CD8-positive, alpha-beta memory T cell (primary cell): ENCODE measurements at regions not wholly inside any gene's neighbourhood (a gene's known extent, or its start where the extent isn't known, plus 50 kb on each side); places are given as distances from the start of the nearest gene placed in this dataset.
"Not testable (repeated sequence)": the region's sequence is repeated elsewhere in the genome, so short reads cannot be mapped to it uniquely, and the experiment has no call there.

ENCODE experiments used
- CTCF ChIA-PET: fragments of 350-600 bp; sonication (Branson Sonifier 250); formaldehyde crosslinking; loops from one replicate; lab custom pipeline; 2021; ENCODE audit warnings: antibody characterized with exemption; lab: Charles Lee
- POLR2A ChIA-PET: fragments of 350-600 bp; sonication (Branson Sonifier 250); formaldehyde crosslinking; loops from one replicate; lab custom pipeline; 2021; ENCODE audit warnings: antibody characterized with exemption; lab: Charles Lee
- DNase-seq, 5 donors: peaks; one replicate each; pipeline versions ENCODE4 v3.0.0 to v3.0.0-alpha.2; 2020 to 2022; ENCODE audit warnings: mixed read lengths in 1 of 5
- H3K27ac ChIP-seq: one replicate; pipeline ENCODE4 v1.7.0; 2013; ENCODE audit warnings: low read depth, mild to moderate bottlenecking, low read length, moderate library complexity
- H3K27me3 ChIP-seq: 2 replicates; pipeline ENCODE4 v1.7.0; 2013; ENCODE audit warnings: low read length, mild to moderate bottlenecking; ENCODE audit not compliant: insufficient read depth, poor library complexity, severe bottlenecking
- H3K36me3 ChIP-seq: 2 replicates; pipeline ENCODE4 v1.7.0; 2013; ENCODE audit warnings: mild to moderate bottlenecking, low read length, moderate library complexity; ENCODE audit not compliant: insufficient read depth
- H3K4me1 ChIP-seq: 2 replicates; pipeline ENCODE4 v1.7.0; 2013; ENCODE audit warnings: mild to moderate bottlenecking, low read length, moderate library complexity; ENCODE audit not compliant: insufficient read depth
- H3K4me3 ChIP-seq: 2 replicates; pipeline ENCODE4 v1.7.0; 2013; ENCODE audit warnings: mild to moderate bottlenecking, low read length
- H3K9me3 ChIP-seq: 2 replicates; pipeline ENCODE4 v1.7.0; 2013; ENCODE audit warnings: mild to moderate bottlenecking, low read length
- H3K27ac Mint-ChIP-seq, 8 donors: one replicate each; pipeline ENCODE4 v1.8.0; 2020 to 2021; ENCODE audit warnings: mixed read lengths in 8 of 8, mild to moderate bottlenecking in 6 of 8, inconsistent platforms in 3 of 8, moderate library complexity in 3 of 8
- H3K27me3 Mint-ChIP-seq, 2 donors: one replicate each; pipeline ENCODE4 v1.8.0; 2020 to 2021; ENCODE audit warnings: mixed read lengths in 2 of 2, mild to moderate bottlenecking in 1 of 2, moderate library complexity in 1 of 2
- H3K36me3 Mint-ChIP-seq, 3 donors: one replicate each; pipeline ENCODE4 v1.8.0; 2020 to 2021; ENCODE audit warnings: mixed read lengths in 3 of 3, inconsistent platforms in 1 of 3, mild to moderate bottlenecking in 1 of 3
- H3K4me1 Mint-ChIP-seq, 3 donors: one replicate each; pipeline ENCODE4 v1.8.0; 2020 to 2021; ENCODE audit warnings: mixed read lengths in 3 of 3, inconsistent platforms in 1 of 3, mild to moderate bottlenecking in 1 of 3
- H3K4me3 Mint-ChIP-seq, 7 donors: one replicate each; pipeline ENCODE4 v1.8.0; 2020 to 2021; ENCODE audit warnings: mixed read lengths in 7 of 7, mild to moderate bottlenecking in 6 of 7, moderate library complexity in 4 of 7, inconsistent platforms in 2 of 7
- H3K9me3 Mint-ChIP-seq, 5 donors: one replicate each; pipeline ENCODE4 v1.8.0; 2020 to 2022; ENCODE audit warnings: mixed read lengths in 5 of 5, mild to moderate bottlenecking in 3 of 5, moderate library complexity in 2 of 5, inconsistent platforms in 1 of 5

- no peaks in the 10 kb centered on the region for H3K27me3 ChIP-seq
- no peaks in the 10 kb centered on the region for H3K9me3 ChIP-seq
- no peak overlapping the region for H3K27ac Mint-ChIP-seq
- ChIA-PET CTCF (no interaction called here), POLR2A (no interaction called here)
- H3K4me3 Mint-ChIP-seq: no peak overlapping the region
- no peak overlapping the region for H3K27ac ChIP-seq
- no peaks in the 10 kb centered on the region for H3K4me1 Mint-ChIP-seq
- no peaks in the 10 kb centered on the region for H3K9me3 Mint-ChIP-seq
- H3K4me3 ChIP-seq: no peak overlapping the region
- no peak for DNase-seq
- H3K4me1 ChIP-seq: no peaks in the 10 kb centered on the region
- H3K36me3 ChIP-seq: no peaks in the 10 kb centered on the region
- H3K36me3 Mint-ChIP-seq: no peaks in the 10 kb centered on the region
- peaks cover 3 to 17% of the 10 kb centered on the region in 2 donors for H3K27me3 Mint-ChIP-seq
Observed at GRCh38 chr1:30229960-30230359, 493.4 kb downstream of the MATN1 start.

- Histone ChIP-seq H3K4me3 (no peak overlapping the region), H3K9me3 (no peaks in the 10 kb centered on the region), H3K36me3 (no peaks in the 10 kb centered on the region), H3K27me3 (no peaks in the 10 kb centered on the region), H3K4me1 (no peaks in the 10 kb centered on the region), H3K27ac (no peak overlapping the region)
- Mint-ChIP-seq H3K36me3 (no peaks in the 10 kb centered on the region), H3K27me3 (peaks cover 7 to 17% of the 10 kb centered on the region in 2 donors), H3K4me3 (no peak overlapping the region), H3K9me3 (no peaks in the 10 kb centered on the region), H3K27ac (no peak overlapping the region), H3K4me1 (no peaks in the 10 kb centered on the region)
- POLR2A ChIA-PET: no interaction called here
- CTCF ChIA-PET: interaction anchor here (1.0 kb wide), 1 partner anchor 11 kb away, joined by 3 read pairs; no protein-coding TSS in a partner anchor
- no peak for DNase-seq
Observed at GRCh38 chr1:30229557-30229956, 493.8 kb downstream of the MATN1 start.

- Mint-ChIP-seq H3K36me3 (no peaks in the 10 kb centered on the region), H3K9me3 (no peaks in the 10 kb centered on the region), H3K27me3 (peaks cover 8 to 26% of the 10 kb centered on the region in 2 donors), H3K4me3 (no peak overlapping the region), H3K4me1 (no peaks in the 10 kb centered on the region), H3K27ac (no peak overlapping the region)
- H3K4me1 ChIP-seq: no peaks in the 10 kb centered on the region
- H3K4me3 ChIP-seq: no peak overlapping the region
- POLR2A ChIA-PET: no interaction called here
- H3K27me3 ChIP-seq: no peaks in the 10 kb centered on the region
- H3K27ac ChIP-seq: no peak overlapping the region
- no peaks in the 10 kb centered on the region for H3K36me3 ChIP-seq
- DNase-seq: no peak
- H3K9me3 ChIP-seq: no peaks in the 10 kb centered on the region
- CTCF ChIA-PET: no interaction called here
Observed at GRCh38 chr1:30226648-30227047, 496.7 kb downstream of the MATN1 start.

GRCh38 chr1:30225357-30225756 is 498.0 kb downstream of the MATN1 start:
- Histone ChIP-seq H3K27ac (no peak overlapping the region), H3K4me1 (no peaks in the 10 kb centered on the region), H3K9me3 (no peaks in the 10 kb centered on the region), H3K36me3 (no peaks in the 10 kb centered on the region), H3K4me3 (no peak overlapping the region), H3K27me3 (no peaks in the 10 kb centered on the region)
- H3K27ac Mint-ChIP-seq: no peak overlapping the region
- no peaks in the 10 kb centered on the region for H3K9me3 Mint-ChIP-seq
- POLR2A ChIA-PET: no interaction called here
- H3K36me3 Mint-ChIP-seq: no peaks in the 10 kb centered on the region
- CTCF ChIA-PET: no interaction called here
- H3K27me3 Mint-ChIP-seq: peaks cover 8 to 26% of the 10 kb centered on the region in 2 donors
- no peak for DNase-seq
- no peak overlapping the region for H3K4me3 Mint-ChIP-seq
- H3K4me1 Mint-ChIP-seq: no peaks in the 10 kb centered on the region

- no peaks in the 10 kb centered on the region for H3K4me1 ChIP-seq
- H3K4me3 Mint-ChIP-seq: no peak overlapping the region
- no peaks in the 10 kb centered on the region for H3K4me1 Mint-ChIP-seq
- ChIA-PET POLR2A (no interaction called here), CTCF (no interaction called here)
- H3K27ac Mint-ChIP-seq: no peak overlapping the region
- no peak overlapping the region for H3K4me3 ChIP-seq
- H3K36me3 ChIP-seq: no peaks in the 10 kb centered on the region
- no peaks in the 10 kb centered on the region for H3K27me3 ChIP-seq
- no peaks in the 10 kb centered on the region for H3K9me3 Mint-ChIP-seq
- no peaks in the 10 kb centered on the region for H3K36me3 Mint-ChIP-seq
- H3K27me3 Mint-ChIP-seq: peaks cover 6 to 17% of the 10 kb centered on the region in 2 donors
- H3K9me3 ChIP-seq: no peaks in the 10 kb centered on the region
- no peak overlapping the region for H3K27ac ChIP-seq
- DNase-seq: no peak
Observed at GRCh38 chr1:30219675-30220074, 503.7 kb downstream of the MATN1 start.

GRCh38 chr1:30218438-30218837 is 504.9 kb downstream of the MATN1 start:
- H3K27me3 Mint-ChIP-seq: peaks cover 5 to 19% of the 10 kb centered on the region in 2 donors
- ChIA-PET POLR2A (no interaction called here), CTCF (no interaction called here)
- Histone ChIP-seq H3K36me3 (no peaks in the 10 kb centered on the region), H3K9me3 (no peaks in the 10 kb centered on the region), H3K4me3 (no peak overlapping the region), H3K27me3 (peaks cover 4% of the 10 kb centered on the region), H3K27ac (no peak overlapping the region), H3K4me1 (no peaks in the 10 kb centered on the region)
- H3K4me3 Mint-ChIP-seq: no peak overlapping the region
- DNase-seq: no peak
- no peaks in the 10 kb centered on the region for H3K9me3 Mint-ChIP-seq
- H3K4me1 Mint-ChIP-seq: no peaks in the 10 kb centered on the region
- H3K27ac Mint-ChIP-seq: no peak overlapping the region
- no peaks in the 10 kb centered on the region for H3K36me3 Mint-ChIP-seq

- CTCF ChIA-PET: no interaction called here
- H3K36me3 Mint-ChIP-seq: no peaks in the 10 kb centered on the region
Observed at GRCh38 chr1:30216602-30217001, 506.8 kb downstream of the MATN1 start.

GRCh38 chr1:30213936-30214335 is 509.4 kb downstream of the MATN1 start:
- CTCF ChIA-PET: no interaction called here

More at GRCh38 chr1:30216602-30217001, 506.8 kb downstream of the MATN1 start:
- Histone ChIP-seq H3K27me3 (peaks cover 4% of the 10 kb centered on the region), H3K36me3 (no peaks in the 10 kb centered on the region), H3K4me3 (no peak overlapping the region), H3K27ac (no peak overlapping the region), H3K4me1 (no peaks in the 10 kb centered on the region), H3K9me3 (no peaks in the 10 kb centered on the region)
- POLR2A ChIA-PET: no interaction called here
- peaks cover 9 to 28% of the 10 kb centered on the region in 2 donors for H3K27me3 Mint-ChIP-seq
- no peaks in the 10 kb centered on the region for H3K4me1 Mint-ChIP-seq
- DNase-seq: no peak
- no peaks in the 10 kb centered on the region for H3K9me3 Mint-ChIP-seq
- H3K27ac Mint-ChIP-seq: no peak overlapping the region
- H3K4me3 Mint-ChIP-seq: no peak overlapping the region

GRCh38 chr1:30207962-30208361 is 515.4 kb downstream of the MATN1 start:
- POLR2A ChIA-PET, H3K36me3 Mint-ChIP-seq, H3K4me3 ChIP-seq, H3K27ac Mint-ChIP-seq, H3K4me1 Mint-ChIP-seq, H3K27me3 ChIP-seq, H3K9me3 ChIP-seq, DNase-seq, H3K9me3 Mint-ChIP-seq, CTCF ChIA-PET, H3K36me3 ChIP-seq, H3K27ac ChIP-seq, H3K4me3 Mint-ChIP-seq, H3K4me1 ChIP-seq: not testable (repeated sequence)
- H3K27me3 Mint-ChIP-seq: peaks cover 7 to 14% of the 10 kb centered on the region in 2 donors

More at GRCh38 chr1:30213936-30214335, 509.4 kb downstream of the MATN1 start:
- Mint-ChIP-seq H3K36me3 (no peaks in the 10 kb centered on the region), H3K4me3 (no peak overlapping the region), H3K4me1 (no peaks in the 10 kb centered on the region), H3K27me3 (peaks cover 10 to 29% of the 10 kb centered on the region in 2 donors), H3K9me3 (no peaks in the 10 kb centered on the region), H3K27ac (no peak overlapping the region)
- DNase-seq: no peak
- no peak overlapping the region for H3K27ac ChIP-seq
- H3K4me1 ChIP-seq: no peaks in the 10 kb centered on the region
- no peaks in the 10 kb centered on the region for H3K36me3 ChIP-seq
- H3K27me3 ChIP-seq: peaks cover 4% of the 10 kb centered on the region
- no peaks in the 10 kb centered on the region for H3K9me3 ChIP-seq
- POLR2A ChIA-PET: no interaction called here
- no peak overlapping the region for H3K4me3 ChIP-seq
